GM18505 (cell line): ENCODE measurements at regions not wholly inside any gene's neighbourhood (a gene's known extent, or its start where the extent isn't known, plus 50 kb on each side); places are given as distances from the start of the nearest gene placed in this dataset.

ENCODE experiments used
- ATAC-seq: cut with Tn5 transposase; IDR thresholded peaks from one replicate; pipeline ENCODE4 v1.9.1; 2021; ENCODE audit not compliant: unreplicated experiment
- POLR2A ChIP-seq: IDR thresholded peaks from 4 replicates; pipeline ENCODE4 v1.6.1; 2011; ENCODE audit warnings: borderline replicate concordance; ENCODE audit not compliant: insufficient read depth, insufficient read length; ENCODE audit errors: extremely low read depth

DNA sequence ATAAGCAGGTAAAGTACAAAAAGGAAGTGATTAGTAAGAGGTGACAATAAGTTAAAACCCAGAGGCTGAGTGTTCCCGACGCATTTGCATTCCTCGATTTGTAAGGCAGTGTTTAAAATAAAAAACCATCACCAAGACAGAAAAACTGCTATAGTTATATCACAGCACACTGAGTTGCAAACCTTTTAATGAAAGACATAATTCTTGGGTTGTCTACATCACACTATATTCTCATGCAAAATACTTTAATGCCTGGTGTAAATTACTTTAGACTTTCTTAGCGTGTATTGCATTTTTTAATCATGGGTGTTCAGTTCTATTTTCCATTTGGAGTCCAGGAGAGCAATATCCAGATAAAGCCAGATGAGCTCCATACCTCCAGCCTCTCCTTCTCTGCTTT is 458.5 kb downstream of the MTX2 start:
- TF ChIP-seq POLR2A, result no peak
- ATAC-seq, result no peak

DNA sequence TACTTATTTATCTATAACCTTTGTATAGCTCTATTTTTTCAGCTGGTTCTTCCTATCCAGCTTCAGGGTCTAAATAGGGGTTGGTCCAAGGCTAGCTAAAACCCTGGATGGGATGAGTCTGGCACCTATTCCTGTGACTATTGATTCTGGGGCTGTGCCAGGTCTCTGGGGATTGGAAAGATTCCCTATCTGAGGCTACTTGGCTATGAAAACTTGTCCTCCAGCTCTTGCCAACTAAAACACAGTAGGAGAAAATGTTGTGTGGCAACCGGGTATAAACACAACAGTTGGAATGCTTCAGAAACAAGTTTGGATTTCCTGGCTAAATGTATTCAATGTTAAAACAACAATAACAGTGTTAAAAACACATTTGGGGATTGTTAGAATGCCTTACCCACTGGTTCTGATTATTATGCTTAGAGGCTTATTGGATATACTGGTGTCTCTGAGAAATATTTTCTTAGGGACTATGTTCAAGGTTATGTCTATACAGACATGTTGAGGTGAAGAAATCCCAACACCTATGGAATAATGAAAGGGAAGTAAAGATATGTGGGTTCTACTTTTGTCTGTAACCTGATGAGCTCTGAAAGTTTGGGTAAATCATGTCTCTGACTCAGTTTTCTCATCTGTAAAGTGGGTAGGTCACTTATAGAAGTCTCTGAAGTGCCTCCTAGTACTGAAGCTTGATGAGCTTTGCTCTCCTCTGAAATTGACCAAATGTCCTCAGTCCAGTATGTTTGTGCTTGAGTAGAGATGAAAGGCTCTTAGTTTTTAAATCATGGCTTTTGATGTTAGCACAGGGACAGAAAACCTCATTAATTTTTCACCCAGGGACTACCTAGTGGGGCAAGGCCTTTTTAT is 460.7 kb downstream of the MTX2 start:
- TF ChIP-seq POLR2A, result no peak
- ATAC-seq, result no peak

DNA sequence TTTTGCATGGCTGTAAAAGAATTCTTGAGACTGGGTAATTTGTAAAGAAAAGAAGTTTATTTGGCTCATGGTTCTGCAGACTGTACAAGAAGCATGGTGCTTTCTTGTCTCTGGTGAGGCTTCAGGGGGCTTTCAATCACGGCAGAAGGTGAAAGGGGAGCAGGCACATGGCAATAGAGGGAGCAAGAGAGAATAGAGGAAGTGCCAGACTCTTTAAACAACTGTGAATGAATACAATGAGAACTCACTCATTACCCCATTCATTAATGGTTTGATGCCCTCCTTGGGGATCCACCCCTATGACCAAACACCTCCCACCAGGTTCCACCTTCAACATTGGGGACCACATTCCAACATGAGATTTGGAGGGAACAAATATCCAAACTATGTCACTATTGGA is 463.5 kb downstream of the MTX2 start:
- TF ChIP-seq POLR2A, result no peak
- ATAC-seq, result no peak

DNA sequence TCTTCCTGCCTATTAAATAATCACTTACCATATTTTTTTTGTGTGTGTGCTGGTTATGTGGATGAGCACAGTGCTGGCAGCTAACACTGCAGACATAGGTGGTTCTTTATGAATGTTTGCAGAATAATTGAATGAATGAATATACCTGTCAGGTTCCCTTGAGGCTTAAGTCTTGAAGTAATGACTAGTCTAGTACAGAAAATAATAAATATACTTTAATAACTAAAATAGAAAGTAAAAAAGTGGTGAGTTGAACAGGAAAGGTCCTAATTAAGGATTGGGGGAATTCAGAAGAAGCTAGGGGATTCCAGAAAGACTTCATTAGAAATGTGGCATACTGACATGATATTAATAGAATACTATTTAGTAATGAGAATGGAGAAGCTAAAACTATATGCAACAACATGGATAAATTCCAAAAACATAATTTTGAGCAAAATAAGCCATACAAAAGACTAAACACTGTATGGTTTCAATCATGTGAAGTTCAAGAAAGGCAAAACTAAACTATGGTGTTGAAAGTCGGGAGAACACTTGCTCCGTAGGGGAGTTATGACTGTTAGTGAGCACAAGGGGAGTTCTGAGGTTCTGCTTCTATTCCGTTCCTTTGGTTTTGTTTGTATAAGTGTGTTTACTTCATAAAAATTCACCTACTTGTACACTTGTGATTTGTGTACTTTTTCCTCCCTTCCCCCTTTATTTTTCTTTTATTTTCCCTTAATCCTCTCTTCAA is 464.6 kb downstream of the MTX2 start:
- no peak for ATAC-seq
- TF ChIP-seq POLR2A, result no peak

DNA sequence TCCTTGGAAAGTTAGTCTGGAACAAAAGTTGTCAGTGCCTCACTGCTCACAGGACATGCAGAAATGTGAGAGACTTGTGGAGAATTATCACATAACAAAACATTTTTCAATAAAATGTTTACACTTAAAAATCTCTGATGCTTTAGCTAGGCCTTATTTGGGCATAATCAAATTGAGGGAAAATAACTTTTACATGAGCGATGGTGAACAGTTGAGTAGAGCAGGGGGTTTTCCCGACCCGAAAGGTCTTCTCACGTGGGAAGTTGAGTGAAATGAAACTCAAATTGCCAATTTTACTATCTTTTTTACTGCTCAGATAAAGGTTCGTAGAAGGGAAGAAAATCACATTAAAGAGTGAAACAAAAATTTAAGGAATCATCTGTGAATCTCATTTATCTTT is 465.6 kb downstream of the MTX2 start:
- no peak for ATAC-seq
- TF ChIP-seq POLR2A, result no peak

DNA sequence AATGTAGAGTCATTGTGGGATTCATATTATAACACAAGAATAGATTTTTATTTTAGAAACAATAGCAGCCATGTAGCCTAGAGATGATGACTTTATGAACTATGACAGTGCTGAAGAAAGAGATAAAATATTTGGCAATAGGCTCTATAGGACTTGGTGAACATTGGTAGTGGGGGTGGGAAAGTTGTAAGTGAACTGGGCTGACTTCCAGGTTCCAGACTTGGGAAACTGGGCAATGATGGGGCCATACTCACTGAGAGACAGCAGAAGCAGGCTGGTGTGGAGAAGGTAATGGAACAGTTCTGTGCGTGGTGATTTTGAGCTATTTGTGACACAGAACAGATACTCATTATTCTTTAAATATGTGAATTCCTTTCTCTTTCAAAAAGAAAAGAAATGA is 470.3 kb upstream of the HNRNPA3 start:
- ATAC-seq, result no peak
- no peak for TF ChIP-seq POLR2A

DNA sequence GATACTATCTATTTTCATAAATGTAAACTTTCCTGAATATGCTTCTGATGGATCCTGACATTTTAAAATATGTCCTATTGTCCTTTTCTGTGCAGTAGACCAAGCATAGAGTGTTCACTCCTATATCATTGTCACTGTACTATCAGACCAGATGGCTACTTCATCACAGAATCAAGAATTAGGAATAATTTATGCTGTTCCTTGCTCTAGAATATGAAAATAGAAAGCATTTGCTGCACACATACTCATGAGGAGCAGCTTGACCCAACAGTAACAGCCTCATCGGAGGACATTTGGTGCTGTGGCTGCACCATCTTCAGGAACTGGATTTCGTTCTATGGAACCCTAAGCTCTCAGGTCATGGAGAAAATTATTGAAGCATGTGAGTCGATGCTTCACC is 468.9 kb upstream of the HNRNPA3 start:
- TF ChIP-seq POLR2A, result no peak
- ATAC-seq, result no peak

DNA sequence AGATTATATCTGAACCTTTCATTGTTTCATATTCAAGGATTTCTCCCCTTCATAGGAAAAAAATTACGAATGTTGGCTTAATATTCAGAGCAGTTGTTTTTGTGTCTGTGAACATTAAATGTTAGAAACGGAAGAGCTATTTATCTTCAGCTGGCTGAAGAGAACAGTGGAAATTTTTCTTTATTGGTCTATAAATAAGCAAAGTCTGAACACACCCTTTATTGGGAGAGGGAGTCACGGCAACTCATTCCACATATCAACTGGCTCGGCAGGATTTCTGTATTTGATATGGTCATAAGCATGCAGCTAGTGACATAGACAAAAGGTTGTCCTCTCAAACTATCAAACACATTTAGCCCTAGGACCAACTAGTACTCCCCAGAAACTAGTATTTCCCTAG is 468.4 kb upstream of the HNRNPA3 start:
- TF ChIP-seq POLR2A, result no peak
- no peak for ATAC-seq

DNA sequence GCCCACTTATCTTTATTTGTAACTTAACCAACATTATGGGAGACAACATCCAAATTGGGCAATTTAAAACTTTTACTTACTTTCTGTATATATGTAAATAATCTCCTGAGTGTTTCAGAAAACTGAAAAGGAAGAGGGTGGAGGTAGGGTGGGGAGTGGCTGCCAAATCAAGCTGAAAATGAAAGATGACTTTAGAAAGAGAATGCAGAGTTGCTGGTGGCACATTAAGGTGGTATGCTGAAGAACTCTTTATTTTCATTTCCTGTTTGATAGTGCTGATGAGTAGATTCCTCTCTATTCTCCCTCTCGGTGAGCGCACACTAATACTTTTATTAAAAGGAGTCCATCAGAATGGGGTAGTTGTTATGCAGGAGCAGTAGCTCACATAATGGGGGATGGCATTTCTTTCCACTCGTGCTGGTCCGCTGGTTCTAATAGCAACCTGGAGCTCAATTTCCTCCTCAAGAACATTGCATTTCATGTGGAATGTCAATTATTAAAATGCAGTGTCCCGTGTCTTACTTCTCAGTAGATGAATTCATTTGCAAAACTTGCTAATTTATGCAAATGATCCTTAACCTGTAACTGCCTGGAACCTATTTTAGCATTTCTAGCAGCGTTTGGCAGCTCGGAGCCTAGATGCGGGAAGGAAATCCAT is 466.9 kb upstream of the HNRNPA3 start:
- no peak for ATAC-seq
- TF ChIP-seq POLR2A, result no peak

DNA sequence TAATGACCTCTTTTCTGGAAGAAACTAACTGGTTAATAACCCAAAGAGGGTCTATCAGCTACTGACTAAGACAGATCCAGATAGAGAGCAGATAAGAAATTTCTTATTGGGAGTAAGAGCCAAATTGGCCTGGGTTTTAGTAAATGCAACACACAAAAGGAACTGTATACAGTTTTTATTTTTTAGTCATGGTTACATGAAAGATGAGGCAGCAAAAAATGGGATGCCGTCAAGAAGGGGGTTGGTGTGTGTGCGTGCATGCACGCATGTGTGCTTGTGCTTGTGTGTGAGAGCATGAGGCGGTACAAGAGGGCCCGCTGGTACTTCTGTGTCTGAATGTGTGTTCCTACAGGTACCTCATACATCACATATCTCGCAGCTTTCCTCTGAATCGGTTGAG is 466.2 kb upstream of the HNRNPA3 start:
- ATAC-seq, result no peak
- no peak for TF ChIP-seq POLR2A

DNA sequence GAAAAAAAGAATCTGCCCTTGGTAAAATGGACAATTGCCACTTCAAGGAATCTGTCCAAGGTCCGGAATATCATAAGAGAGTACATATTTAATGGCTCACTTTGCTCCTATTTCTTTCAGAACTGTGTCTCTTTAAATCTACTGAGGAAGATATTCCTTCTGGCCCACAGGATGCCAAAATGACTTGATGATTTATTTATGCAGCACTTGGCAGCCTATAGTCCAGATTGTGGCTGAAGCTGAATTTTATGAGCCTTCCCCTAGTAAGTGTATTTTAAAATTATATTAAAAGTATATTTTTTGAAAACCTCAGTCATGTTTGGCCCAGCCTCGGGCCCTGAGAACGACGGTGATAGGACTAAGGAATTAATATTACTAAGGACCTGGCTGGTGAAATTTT is 465.1 kb upstream of the HNRNPA3 start:
- no peak for ATAC-seq
- TF ChIP-seq POLR2A, result no peak

DNA sequence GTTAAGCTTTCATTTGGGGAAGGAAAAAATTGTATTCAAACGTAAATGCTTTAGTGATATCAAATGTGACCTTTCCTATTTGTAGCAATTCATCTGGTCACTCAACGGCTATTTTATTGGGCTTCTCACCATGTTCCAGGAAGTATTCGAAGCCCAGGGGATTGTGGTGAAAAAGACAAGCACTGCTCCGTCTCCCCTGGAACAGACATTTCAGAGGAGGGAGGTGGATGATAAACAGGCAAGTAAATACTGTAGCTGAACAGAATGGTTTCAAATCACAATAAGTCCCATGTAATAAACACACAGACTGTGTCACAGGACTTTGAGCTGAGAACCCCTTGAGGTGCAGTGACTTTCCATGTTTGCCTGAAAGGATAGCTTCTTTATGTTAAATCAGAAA is 464.7 kb upstream of the HNRNPA3 start:
- no peak for ATAC-seq
- TF ChIP-seq POLR2A, result no peak

DNA sequence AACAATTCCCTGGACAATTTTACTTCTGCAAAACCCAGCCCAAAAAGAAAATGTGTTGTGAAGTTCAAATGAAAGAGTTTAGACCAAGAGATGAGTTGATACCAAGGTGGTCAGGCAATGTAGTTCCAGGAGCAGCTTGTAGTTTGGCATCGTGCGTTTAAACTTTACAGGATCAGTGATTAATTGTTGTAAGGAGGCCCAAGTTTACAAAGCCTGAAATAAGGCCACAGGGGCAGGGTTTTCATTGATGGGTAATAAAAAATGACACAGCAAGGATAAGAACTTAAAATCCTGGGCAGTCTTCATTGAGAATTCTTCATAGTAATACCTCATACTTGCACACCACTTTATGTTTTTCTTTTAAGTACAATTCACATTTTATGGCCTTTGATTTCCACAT is 463.9 kb upstream of the HNRNPA3 start:
- ATAC-seq, result no peak
- no peak for TF ChIP-seq POLR2A
